ENCODE measurements at regions not wholly inside any gene's neighbourhood (a gene's known extent, or its start where the extent isn't known, plus 50 kb on each side); places are given as distances from the start of the nearest gene placed in this dataset.

DNA sequence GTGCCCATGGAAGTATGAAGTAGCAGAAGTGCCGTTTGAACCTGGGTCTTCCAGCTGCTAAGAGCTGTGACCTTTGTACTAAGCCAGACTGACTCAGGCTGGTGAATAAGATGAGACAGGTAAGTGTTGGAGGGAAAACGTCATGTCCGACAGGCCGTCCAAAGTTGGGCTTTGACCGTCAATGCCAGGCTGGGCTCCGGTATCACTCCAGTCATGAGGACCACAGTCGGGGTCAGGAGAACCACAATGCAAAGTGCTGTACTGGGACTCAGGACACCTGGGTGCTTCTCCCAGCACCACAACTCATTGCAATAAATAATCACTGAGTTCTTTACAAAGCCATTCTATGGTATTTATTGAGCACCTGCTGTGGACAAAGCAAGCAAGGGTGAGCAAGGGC is 268.6 kb downstream of the HAPSTR1 start:
- DNase-seq (ENCODE audit: low read depth in 1 of 2, low spot score in 1 of 2), result no peak

GRCh38 chr16:9362050-9362449 is 270.6 kb downstream of the HAPSTR1 start:
- no peaks in the 10 kb centered on the region for H3K27me3 ChIP-seq (ENCODE audit: insufficient read depth, poor library complexity, severe bottlenecking)
- no peak overlapping the region for H3K27ac ChIP-seq (replicated peaks)
- DNase-seq (ENCODE audit: low read depth in 1 of 2, low spot score in 1 of 2), result no peak
- no peak overlapping the region for H3K4me3 ChIP-seq (replicated peaks; ENCODE audit: insufficient read depth, low read length)
- TF ChIP-seq, protein P1, sequence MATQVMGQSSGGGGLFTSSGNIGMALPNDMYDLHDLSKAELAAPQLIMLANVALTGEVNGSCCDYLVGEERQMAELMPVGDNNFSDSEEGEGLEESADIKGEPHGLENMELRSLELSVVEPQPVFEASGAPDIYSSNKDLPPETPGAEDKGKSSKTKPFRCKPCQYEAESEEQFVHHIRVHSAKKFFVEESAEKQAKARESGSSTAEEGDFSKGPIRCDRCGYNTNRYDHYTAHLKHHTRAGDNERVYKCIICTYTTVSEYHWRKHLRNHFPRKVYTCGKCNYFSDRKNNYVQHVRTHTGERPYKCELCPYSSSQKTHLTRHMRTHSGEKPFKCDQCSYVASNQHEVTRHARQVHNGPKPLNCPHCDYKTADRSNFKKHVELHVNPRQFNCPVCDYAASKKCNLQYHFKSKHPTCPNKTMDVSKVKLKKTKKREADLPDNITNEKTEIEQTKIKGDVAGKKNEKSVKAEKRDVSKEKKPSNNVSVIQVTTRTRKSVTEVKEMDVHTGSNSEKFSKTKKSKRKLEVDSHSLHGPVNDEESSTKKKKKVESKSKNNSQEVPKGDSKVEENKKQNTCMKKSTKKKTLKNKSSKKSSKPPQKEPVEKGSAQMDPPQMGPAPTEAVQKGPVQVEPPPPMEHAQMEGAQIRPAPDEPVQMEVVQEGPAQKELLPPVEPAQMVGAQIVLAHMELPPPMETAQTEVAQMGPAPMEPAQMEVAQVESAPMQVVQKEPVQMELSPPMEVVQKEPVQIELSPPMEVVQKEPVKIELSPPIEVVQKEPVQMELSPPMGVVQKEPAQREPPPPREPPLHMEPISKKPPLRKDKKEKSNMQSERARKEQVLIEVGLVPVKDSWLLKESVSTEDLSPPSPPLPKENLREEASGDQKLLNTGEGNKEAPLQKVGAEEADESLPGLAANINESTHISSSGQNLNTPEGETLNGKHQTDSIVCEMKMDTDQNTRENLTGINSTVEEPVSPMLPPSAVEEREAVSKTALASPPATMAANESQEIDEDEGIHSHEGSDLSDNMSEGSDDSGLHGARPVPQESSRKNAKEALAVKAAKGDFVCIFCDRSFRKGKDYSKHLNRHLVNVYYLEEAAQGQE (IDR thresholded peaks at IDR 0.05; ENCODE audit: insufficient replicate concordance, low read depth), result no peak
- TF ChIP-seq SPI1 (IDR thresholded peaks at IDR 0.05; ENCODE audit: borderline replicate concordance, low read depth) (no peak), GABPA (IDR thresholded peaks at IDR 0.05; ENCODE audit: low read depth) (no peak), POLR2AphosphoS5 (IDR thresholded peaks at IDR 0.05; ENCODE audit: low read depth) (no peak)
- TF ChIP-seq, protein P2, sequence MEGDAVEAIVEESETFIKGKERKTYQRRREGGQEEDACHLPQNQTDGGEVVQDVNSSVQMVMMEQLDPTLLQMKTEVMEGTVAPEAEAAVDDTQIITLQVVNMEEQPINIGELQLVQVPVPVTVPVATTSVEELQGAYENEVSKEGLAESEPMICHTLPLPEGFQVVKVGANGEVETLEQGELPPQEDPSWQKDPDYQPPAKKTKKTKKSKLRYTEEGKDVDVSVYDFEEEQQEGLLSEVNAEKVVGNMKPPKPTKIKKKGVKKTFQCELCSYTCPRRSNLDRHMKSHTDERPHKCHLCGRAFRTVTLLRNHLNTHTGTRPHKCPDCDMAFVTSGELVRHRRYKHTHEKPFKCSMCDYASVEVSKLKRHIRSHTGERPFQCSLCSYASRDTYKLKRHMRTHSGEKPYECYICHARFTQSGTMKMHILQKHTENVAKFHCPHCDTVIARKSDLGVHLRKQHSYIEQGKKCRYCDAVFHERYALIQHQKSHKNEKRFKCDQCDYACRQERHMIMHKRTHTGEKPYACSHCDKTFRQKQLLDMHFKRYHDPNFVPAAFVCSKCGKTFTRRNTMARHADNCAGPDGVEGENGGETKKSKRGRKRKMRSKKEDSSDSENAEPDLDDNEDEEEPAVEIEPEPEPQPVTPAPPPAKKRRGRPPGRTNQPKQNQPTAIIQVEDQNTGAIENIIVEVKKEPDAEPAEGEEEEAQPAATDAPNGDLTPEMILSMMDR (IDR thresholded peaks at IDR 0.05; ENCODE audit: insufficient read depth, low read length), result no peak

More for the DNA sequence above, 268.6 kb downstream of the HAPSTR1 start:
- Histone ChIP-seq H3K27me3 (ENCODE audit: insufficient read depth, poor library complexity, severe bottlenecking) (no peaks in the 10 kb centered on the region), H3K4me3 (replicated peaks; ENCODE audit: insufficient read depth, low read length) (no peak overlapping the region), H3K27ac (replicated peaks) (no peak overlapping the region)
- TF ChIP-seq POLR2AphosphoS5 (IDR thresholded peaks at IDR 0.05; ENCODE audit: low read depth), result no peak
- TF ChIP-seq GABPA (IDR thresholded peaks at IDR 0.05; ENCODE audit: low read depth), result no peak
- TF ChIP-seq, protein P1 (IDR thresholded peaks at IDR 0.05; ENCODE audit: insufficient replicate concordance, low read depth), result no peak
- TF ChIP-seq, protein P2 (IDR thresholded peaks at IDR 0.05; ENCODE audit: insufficient read depth, low read length), result no peak
- no peak for TF ChIP-seq SPI1 (IDR thresholded peaks at IDR 0.05; ENCODE audit: borderline replicate concordance, low read depth)

- TF ChIP-seq POLR2AphosphoS5 (IDR thresholded peaks at IDR 0.05; ENCODE audit: low read depth) (no peak), GABPA (IDR thresholded peaks at IDR 0.05; ENCODE audit: low read depth) (no peak), SPI1 (IDR thresholded peaks at IDR 0.05; ENCODE audit: borderline replicate concordance, low read depth) (no peak)
- TF ChIP-seq, protein P1 (IDR thresholded peaks at IDR 0.05; ENCODE audit: insufficient replicate concordance, low read depth), result no peak
- TF ChIP-seq, protein P2 (IDR thresholded peaks at IDR 0.05; ENCODE audit: insufficient read depth, low read length), result no peak
- Histone ChIP-seq H3K27ac (replicated peaks) (no peak overlapping the region), H3K27me3 (ENCODE audit: insufficient read depth, poor library complexity, severe bottlenecking) (no peaks in the 10 kb centered on the region), H3K4me3 (replicated peaks; ENCODE audit: insufficient read depth, low read length) (no peak overlapping the region)
- DNase-seq (ENCODE audit: low read depth in 1 of 2, low spot score in 1 of 2), result no peak
Measured at GRCh38 chr16:9362604-9363003, 271.2 kb downstream of the HAPSTR1 start.
